ENCODE measurements at regions not wholly inside any gene's neighbourhood (a gene's known extent, or its start where the extent isn't known, plus 50 kb on each side); places are given as distances from the start of the nearest gene placed in this dataset.

- DNase-seq: no peak
Observed at GRCh38 chr17:68657576-68657975, 56.4 kb upstream of the FAM20A start.

GRCh38 chr17:68657166-68657565, 56.0 kb upstream of the FAM20A start:
- DNase-seq: no peak

GRCh38 chr17:68656666-68657065, 55.5 kb upstream of the FAM20A start:
- no peak for DNase-seq
